GM18909 (cell line): ENCODE measurements at regions not wholly inside any gene's neighbourhood (a gene's known extent, or its start where the extent isn't known, plus 50 kb on each side); places are given as distances from the start of the nearest gene placed in this dataset.

Source experiments
- ATAC-seq: cut with Tn5 transposase; IDR thresholded peaks from one replicate; pipeline ENCODE4 v1.9.1; 2021; ENCODE audit warnings: mild to moderate bottlenecking; ENCODE audit not compliant: unreplicated experiment, poor library complexity

DNA sequence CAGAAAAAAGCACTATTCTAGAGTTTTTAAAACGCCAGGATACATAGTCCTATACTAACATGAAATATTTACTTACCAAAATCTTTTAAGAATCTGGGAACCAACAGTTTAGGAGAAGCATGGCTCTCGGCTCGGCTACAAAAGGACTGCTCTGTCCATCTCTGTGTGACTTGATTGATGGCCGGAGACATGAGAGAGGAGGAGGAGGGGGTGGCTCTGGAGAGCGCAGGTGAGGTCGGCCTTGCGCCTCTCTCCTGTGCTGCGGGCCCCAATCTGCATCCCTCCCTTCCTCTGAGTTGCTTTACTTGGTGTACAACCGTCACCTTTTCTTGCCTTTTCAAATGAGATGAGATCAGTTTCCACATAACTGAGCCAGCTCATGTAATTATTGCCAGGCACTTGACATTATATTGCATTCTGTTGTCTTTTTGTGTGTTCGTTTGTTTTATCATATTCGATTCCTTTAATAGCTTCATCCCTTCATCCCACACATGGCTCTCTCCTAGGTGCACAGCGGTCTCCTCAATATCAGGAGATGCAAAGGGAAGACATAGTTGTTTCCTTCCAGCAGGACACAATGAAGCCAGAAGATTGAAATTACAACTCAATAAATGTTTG lies 87.8 kb upstream of the KLF6 start:
- no peak for ATAC-seq

DNA sequence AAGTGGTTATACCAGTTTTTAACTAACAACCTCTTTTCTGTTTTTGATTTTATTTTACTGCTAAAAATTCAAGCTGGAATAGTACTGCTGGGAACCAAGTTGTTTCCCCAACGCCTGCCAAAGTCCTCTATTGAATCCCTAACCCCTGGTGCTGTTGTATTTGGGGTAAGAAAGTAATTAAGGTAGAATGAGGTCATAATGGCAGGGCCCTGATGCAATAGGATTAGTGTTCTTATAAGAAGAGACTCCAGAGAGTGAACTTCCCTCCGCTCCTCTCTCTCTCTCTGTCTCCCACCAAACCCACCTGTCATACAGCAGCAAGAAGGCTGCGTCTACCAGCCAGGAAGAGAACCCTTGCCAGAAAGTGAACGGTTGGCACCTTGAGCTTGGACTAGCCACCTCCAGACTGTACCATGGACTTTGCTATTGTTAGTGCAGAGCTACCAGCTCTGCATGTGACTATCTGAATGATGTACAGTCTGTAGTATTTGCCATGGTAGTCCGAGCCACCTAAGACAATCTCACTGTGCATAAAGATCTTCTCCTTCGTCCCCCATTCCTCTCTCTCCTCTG lies 86.5 kb upstream of the KLF6 start:
- no peak for ATAC-seq

DNA sequence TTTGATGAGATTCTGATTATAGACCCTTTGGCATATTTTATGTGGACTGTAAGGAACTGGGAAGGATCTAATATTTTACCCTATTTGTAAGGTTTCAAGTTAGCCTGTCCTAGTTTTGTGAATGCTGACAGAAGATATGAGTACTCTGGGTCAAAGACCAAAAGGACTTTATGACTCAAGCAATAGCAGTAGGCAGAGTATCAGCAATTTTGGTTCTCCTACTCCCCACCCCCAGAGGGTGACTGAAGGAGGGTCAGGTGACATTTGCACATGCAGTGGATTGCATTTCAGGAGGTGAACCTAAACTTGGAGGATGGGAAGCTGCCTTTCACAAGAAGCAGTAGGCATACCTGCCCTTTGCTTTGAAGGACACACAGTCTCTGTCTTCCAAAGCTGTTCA lies 84.0 kb upstream of the KLF6 start:
- ATAC-seq = peak; percentile 28

DNA sequence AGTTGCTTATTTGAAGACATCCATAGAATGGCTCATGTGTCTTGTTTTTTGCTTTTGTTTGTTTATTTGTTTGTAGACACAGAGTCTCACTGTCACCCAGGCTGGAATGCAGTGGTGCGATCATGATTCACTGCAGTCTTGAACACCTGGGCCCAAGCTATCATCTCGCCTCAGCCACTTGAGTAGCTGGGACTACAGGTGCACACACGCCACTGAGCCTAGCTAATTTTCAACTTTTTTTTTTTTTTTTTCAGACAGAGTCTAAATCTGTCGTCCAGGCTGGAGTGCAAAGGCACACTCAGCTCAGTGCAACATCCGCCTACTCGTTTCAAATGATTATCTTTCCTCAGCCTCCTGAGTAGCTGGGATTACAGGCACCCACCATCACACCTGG lies 83.3 kb upstream of the KLF6 start:
- peak; percentile 64 for ATAC-seq

DNA sequence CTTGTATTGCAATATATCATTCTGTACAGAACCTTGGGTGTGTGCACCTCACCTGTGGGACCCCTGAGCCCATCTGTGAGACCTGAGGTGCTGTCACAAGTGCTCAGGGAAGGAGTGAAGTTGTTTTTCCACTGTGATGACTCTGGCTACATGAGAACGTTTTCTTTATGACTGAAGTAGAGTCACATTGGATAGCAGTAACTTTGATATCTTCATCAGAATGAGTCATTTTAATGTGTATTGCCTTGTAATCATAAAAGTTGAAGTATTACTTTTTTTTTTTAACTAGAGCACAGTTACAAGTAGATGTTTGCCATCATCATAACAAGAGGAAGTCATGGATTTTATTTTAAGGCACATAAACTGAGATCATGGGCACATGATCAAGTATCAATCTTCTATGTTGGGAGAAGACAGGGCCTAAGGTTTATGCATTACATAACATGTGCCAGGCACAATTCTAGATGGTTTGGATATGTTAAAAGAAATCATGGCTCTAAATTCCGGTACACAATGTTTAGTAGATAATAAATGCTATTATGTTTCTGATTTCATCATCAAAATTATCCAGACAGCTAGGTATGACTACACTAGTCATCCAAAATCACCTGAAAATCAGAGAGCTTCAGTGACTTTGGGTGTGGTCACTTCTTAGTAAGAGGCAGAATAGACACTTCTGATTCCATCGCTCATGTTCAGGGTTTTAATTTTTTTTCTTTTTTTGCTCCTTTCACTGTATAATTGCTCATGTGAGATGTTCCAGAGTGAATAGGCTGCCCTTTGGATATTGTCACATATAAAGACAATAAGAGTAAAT lies 82.7 kb upstream of the KLF6 start:
- ATAC-seq = no peak

DNA sequence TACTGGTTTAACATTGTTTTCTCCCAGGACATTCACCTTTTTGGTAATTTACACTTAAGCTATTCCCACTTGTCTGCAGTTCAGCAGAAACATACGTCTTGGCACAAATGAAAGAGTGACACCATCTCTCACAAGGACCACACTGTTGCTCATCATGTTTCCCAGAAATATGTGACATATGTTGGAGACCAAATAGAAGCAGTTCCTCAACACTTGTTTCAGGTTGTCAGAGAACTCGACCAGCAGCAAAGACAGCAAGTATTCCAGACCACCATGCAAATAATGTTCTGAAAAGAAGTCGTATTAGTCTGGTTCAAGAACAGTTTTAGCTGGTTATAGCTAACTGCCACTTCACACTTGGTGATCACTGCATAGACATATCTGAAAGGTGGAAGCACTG lies 81.3 kb upstream of the KLF6 start:
- peak; percentile 35 for ATAC-seq

DNA sequence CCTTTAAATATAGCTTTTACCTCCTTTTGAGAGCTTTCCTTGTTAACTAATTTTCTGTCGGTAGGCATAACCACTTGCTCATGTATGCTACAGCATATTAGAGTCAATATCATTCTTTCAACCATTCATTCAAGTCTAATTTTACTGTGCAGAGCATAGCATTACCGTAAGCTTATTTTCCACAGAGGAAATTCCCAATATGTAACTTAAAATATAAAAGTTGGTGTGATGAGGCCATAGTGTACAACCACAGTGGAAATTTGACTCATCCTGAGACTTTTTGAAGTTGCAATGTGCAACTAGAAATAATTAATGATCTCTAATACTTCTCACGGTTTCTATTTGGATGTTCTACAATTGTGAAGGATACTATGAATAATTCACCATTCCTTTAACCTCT lies 80.6 kb upstream of the KLF6 start:
- ATAC-seq = peak; percentile 34

DNA sequence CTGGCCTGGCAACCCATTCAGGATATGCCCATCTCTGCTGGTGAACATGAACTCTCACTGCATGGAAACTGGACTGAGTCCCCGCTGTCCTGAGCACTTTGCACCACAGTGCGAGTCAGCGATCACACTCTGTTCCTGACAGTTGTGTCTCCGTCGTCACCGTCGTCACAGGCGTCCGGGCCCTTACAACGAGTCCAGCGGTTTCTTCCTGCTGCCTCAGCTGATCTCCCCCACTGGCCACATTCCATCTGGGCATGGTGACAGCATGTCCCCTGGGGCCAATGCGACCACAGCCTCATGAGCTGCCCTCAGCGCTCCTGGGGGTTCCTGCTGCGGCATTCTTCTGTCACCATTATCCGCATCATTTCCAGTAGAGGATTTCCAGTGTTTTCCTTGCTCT lies 76.8 kb upstream of the KLF6 start:
- ATAC-seq = no peak

DNA sequence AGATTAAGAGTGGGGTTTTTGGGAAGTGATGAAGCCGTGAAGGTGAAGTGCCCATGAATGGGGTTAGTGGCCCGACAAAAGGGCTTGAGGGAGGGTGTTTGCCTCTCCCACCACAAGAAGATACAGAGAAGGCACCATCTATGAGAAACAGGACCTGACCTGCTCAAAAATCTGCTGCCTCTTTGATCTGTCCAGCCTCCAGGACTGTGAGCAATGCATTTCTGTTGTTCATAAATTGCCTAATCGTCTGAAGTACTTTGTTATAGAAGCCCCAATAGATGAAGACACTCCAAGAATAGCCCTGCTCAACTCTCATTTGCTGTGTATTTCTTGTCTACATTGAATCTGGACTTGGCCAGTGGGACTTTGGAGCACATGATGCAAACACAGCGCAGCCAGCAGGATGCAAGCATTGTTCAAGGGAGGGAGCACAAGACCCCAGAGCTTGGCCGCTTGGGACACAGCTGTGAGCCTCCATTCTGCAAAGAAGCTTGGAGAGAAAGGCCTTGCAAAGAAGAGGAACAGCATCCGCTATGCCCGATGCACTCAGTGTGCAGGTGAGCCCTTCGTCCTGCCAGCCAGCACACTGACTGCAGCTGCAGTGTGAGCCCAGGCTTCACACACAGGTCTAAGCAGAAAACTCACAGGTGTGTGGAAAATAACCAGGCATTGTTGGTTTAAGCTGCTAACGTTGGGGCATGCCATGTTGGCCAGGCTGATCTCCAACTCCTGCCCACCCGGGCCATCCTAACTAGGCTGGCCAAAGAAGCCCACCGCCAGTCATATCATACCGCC lies 73.2 kb upstream of the KLF6 start:
- ATAC-seq = no peak

DNA sequence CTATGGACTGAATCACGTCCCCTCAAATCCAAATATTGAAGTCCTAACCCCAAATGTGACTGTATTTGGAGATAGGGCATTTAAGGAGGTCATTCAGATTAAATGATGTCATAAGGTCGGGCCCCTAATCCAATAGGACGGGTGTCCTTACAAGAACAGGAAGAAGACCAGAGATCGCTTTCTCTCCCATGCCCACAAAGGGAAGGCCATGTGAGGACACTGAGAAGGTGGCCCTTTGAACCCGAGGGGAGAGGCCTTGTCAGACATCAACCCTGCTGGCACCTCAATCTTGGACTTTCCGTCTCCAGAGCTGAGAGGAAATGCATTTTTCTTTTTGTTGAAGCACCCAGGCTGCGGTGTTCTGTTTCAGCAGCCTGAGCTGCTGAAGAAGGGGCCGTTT lies 72.3 kb upstream of the KLF6 start:
- no peak for ATAC-seq

DNA sequence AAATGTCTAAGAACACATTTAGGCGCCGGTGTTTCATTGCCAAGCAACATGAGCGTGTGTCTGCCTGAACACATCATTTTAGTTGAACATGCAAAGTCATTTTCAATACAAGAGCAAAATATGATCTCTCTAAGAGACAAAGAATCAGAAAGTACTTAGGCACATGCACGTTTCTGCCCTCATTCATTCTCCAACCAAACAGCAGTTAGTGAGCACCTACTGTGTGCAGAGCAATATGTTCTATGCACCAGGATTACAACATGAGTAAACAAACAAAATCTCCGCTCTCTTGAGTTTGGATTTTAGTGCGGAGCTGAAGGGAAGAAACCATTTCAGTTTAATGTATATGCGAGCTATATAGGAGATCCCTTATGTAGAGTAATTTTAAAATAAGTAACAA lies 71.6 kb upstream of the KLF6 start:
- no peak for ATAC-seq

DNA sequence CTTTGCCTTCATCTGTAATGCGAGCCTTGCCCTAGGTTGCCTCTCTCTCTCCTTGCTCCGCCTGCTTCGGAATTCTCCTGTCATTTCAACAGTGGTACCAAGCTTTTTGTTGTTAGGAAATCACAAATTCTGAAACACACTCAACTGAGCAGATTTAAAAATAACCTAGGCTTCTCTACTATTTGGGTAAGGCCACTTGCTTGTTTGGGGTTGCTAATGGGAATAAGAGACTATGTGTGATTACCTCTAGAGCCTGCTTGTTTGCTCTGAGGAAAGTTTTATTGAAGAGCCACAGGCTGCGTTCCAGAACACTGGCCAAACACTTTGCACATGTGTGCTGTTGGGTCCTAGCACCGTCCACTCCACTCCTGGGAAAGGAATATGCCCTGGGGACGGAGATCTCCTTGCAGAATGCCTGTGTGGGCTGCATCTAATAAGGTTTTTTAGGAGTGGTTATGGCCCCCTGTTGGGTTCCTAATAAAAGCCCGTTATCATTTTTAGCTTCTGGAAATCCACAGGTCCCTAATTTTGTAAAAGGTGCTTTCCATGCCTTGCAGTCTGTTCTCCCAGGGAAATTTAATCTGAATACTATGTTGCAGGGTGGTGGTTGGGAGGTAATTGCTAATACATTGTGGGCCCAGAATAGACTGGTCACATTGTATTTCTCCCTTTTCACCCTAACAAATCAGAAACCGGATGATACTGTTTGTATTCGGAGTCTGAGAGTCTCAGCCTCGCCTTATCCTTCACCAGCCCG lies 68.7 kb upstream of the KLF6 start:
- no peak for ATAC-seq

DNA sequence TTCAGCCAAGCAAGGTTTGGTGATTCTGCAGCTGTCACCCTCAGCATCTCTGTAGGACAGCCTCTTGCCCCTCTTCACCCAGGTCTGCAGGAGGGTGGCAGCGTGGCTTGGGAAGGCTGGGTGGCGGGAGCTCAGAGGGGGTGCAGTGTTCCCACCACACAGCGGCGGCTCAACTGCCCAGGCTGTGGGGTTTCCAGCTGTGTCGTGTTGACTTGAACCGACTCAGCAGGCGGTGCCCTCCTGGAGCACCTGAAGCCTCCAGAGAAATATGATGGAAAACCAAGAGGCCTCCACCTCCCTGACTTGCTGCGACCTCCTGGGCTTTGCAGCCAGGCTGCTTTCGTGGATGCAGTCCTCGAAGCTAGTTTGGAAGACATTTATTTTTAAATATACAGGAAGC lies 68.0 kb upstream of the KLF6 start:
- no peak for ATAC-seq

DNA sequence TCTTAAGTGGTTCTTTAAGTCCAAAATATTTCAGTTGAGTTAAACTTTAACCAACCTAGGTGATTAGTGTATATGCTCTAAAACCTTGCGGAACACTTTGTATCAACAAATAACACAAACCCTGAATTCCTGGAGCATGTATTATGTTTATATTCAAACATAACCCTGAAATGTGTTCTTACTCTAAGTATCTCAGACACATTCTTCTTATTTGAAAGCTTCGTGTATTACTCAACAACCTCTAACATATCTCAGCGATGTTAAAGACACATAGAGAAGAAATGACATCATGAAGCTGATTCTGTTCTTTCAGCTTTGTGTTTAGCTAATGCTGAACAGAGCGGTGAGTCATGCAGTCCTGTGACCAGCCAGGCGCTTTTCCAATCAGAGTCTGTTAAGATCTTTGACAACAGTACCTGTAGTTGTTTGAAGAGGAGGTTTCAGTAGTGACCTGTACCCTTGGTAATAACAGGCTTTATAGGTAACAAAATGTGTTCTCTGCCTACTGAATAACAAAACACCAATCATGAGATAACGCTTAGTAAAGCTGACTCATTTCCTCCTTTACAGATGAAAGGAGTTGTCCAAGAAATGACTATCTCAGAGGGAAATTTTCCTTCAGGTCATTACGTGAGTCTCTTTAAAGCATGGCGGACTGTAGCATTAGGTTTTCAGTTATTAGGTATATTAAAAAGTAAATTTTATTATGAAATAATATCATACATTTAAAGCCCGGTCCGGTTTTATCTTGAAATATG lies 67.3 kb upstream of the KLF6 start:
- ATAC-seq = peak; percentile 95

DNA sequence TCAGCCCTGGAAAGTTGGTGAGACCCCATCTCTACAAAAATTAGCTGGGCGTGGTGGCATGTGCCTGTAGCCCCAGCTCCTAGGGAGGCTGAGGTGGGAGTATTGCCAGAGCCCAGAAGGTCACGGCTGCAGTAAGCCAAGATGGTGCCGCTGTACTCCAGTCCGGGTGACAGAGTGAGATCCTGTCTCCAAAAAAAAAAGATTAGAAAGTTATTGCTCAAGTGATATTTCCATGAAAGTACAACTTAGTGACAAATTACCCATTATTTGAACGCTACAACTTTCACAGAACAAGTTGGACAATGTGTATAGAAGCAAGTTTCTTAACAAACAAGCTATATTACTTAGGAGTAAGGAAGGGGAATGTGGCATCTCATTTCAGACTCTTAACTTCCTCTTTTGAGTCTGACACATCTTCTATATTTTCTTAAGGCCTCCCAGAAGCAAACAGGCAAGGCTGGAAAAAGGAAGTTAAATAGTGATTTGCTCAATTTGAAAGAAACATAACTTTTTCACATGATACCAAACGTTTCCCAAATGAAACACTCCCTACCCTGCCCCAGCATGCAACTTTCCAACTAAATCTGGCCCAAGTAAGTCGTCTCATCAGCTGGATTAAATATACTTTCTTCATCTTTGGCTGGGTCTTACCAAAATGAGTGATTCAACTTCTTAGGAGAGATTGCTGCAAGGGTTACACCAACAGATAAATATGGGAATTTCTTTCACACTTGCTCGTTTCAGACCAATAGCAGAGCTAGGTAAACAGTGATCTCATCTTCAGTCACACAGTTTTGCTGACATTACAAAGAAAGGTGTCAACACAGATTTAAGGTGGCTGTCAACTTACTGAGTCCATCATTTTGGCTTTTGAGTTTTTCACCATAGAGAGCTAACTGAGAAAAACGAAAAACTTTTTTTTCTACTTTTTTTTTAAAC lies 66.3 kb upstream of the KLF6 start:
- peak; percentile 33 for ATAC-seq

DNA sequence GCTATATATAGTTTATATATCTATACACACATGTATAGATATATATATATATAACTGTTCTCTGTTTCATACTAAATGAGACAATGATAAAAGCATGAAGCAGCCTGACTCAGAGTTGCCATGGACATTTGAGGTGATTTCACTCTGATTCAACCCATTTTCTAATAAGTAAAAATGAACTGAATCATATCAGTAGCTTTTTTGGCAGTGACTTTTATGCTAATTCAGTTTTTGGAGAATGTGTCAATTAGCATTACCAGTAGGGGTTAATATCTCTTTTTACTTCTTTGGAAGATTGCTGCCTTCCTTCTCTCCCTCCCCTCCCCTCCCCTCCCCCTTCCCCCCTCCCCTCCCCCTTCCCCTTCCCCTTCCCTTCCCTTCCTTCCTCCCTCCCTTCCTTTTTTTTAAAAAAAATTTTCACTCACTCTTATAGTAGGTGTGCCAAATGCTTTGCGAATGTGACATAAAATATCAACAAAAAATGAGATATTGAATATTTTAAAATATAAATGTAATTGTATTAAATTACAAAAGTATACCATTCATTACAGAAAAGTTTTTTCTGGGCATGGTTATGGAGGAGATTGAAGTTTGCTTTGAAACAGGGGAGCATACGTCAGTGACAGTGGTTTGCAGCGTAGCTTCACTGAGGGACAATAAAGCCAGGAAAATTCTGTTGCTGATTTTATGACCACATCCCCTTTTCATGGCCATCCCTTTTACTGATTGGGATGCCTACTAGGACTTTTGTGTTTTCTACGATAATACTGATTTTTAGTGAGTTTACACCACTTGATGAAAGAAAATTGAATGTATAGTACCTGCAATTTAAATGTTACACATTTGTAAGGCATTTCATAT lies 64.0 kb upstream of the KLF6 start:
- no peak for ATAC-seq

DNA sequence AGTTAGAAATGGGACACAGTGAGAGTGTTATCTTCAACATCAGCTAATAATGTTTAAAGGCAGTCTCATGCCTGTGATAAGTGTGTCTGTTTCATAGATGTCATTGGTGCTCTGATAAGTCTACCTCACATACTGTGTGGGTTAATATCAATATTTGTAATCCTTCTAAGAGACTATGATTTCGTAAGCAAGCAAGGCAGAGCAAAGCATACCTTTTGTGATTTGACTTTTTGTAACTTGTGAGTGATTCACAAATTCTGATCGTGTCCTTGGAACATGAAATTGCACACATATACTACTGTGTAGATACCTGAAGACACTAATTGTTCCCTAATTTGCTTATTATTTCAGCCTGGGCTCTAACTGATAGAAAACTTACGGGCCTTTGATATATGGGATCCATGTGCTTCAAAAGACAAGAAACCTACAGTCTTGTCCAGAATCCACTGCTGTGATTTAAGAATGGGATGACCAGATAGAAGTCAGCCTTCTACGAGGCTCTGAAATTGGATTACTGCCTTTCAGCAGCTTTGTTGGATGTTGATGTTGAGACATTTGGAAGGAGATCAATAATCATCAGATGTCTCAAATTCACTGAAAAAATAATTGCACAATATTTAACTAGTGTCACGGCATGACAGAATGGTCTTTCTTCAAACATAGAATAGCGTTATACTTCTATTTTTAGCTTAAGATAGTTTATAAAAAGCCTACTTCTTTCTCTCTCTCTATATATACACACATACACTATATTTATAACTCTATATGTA lies 63.2 kb upstream of the KLF6 start:
- ATAC-seq = no peak
